HG03280 (cell line): ENCODE measurements at regions not wholly inside any gene's neighbourhood (a gene's known extent, or its start where the extent isn't known, plus 50 kb on each side); places are given as distances from the start of the nearest gene placed in this dataset.

ENCODE experiments used
- ATAC-seq: cut with Tn5 transposase; IDR thresholded peaks from one replicate; pipeline ENCODE4 v1.9.1; 2021; ENCODE audit warnings: mild to moderate bottlenecking, moderate library complexity; ENCODE audit not compliant: unreplicated experiment

GRCh38 chr2:128781166-128781565 lies 462.5 kb upstream of the HS6ST1 start:
- no peak for ATAC-seq

- no peak for ATAC-seq
These were observed 463.1 kb upstream of the HS6ST1 start for GRCh38 chr2:128781585-128782385.

- ATAC-seq = no peak
These were observed 463.9 kb upstream of the HS6ST1 start for GRCh38 chr2:128782411-128783192.

- no peak for ATAC-seq
These were observed 464.6 kb upstream of the HS6ST1 start for GRCh38 chr2:128783193-128783671.

- ATAC-seq = no peak
These were observed 465.2 kb upstream of the HS6ST1 start for GRCh38 chr2:128783896-128784295.

- ATAC-seq = no peak
These were observed 466.1 kb upstream of the HS6ST1 start for GRCh38 chr2:128784626-128785306.

- ATAC-seq = no peak
These were observed 467.6 kb upstream of the HS6ST1 start for GRCh38 chr2:128786316-128786715.

- no peak for ATAC-seq
These were observed 468.2 kb upstream of the HS6ST1 start for GRCh38 chr2:128786741-128787478.

- no peak for ATAC-seq
These were observed 468.9 kb upstream of the HS6ST1 start for GRCh38 chr2:128787616-128788015.

- no peak for ATAC-seq
These were observed 470.1 kb upstream of the HS6ST1 start for GRCh38 chr2:128788636-128789220.

- ATAC-seq = no peak
These were observed 470.6 kb upstream of the HS6ST1 start for GRCh38 chr2:128789221-128789620.

- no peak for ATAC-seq
These were observed 471.2 kb upstream of the HS6ST1 start for GRCh38 chr2:128789776-128790455.

GRCh38 chr2:128790541-128791001 lies 471.9 kb upstream of the HS6ST1 start:
- no peak for ATAC-seq

GRCh38 chr2:128791120-128791984 lies 472.7 kb upstream of the HS6ST1 start:
- ATAC-seq = no peak

GRCh38 chr2:128791985-128792320 lies 473.3 kb upstream of the HS6ST1 start:
- no peak for ATAC-seq

GRCh38 chr2:128792476-128793054 lies 473.9 kb upstream of the HS6ST1 start:
- ATAC-seq = no peak

GRCh38 chr2:128793404-128793803 lies 474.7 kb upstream of the HS6ST1 start:
- no peak for ATAC-seq

GRCh38 chr2:128794285-128794684 lies 475.6 kb upstream of the HS6ST1 start:
- ATAC-seq = no peak

GRCh38 chr2:128796321-128796720 lies 477.7 kb upstream of the HS6ST1 start:
- ATAC-seq = no peak
